ENCODE measurements at regions not wholly inside any gene's neighbourhood (a gene's known extent, or its start where the extent isn't known, plus 50 kb on each side); places are given as distances from the start of the nearest gene placed in this dataset.

- Mint-ChIP-seq H3K4me1 (ENCODE audit: low read depth) (no peaks in the 10 kb centered on the region), H3K27me3 (ENCODE audit: low read depth) (no peaks in the 10 kb centered on the region), H3K4me3 (no peak overlapping the region), H3K27ac (no peak overlapping the region), H3K36me3 (ENCODE audit: insufficient read depth in 2 of 2) (no peaks in the 10 kb centered on the region), H3K9me3 (peaks cover 2 to 4% of the 10 kb centered on the region in 2 donors)
- ATAC-seq (replicated peaks in 1 of 2): no peak
- DNase-seq: no peak
Measured at GRCh38 chr5:6090079-6090654, 288.2 kb downstream of the MED10 start.

- ATAC-seq (replicated peaks in 1 of 2) (no peak), DNase-seq (no peak)
- H3K27ac Mint-ChIP-seq: no peak overlapping the region
- H3K36me3 Mint-ChIP-seq (ENCODE audit: insufficient read depth in 2 of 2): no peaks in the 10 kb centered on the region
- H3K9me3 Mint-ChIP-seq: peaks cover 2 to 4% of the 10 kb centered on the region in 2 donors
- peaks cover 5% of the 10 kb centered on the region for H3K27me3 Mint-ChIP-seq (ENCODE audit: low read depth)
- no peak overlapping the region for H3K4me3 Mint-ChIP-seq
- H3K4me1 Mint-ChIP-seq (ENCODE audit: low read depth): no peaks in the 10 kb centered on the region
Measured at GRCh38 chr5:6088706-6089105, 289.6 kb downstream of the MED10 start.

- Mint-ChIP-seq H3K27me3 (ENCODE audit: low read depth) (peaks cover 8% of the 10 kb centered on the region), H3K36me3 (ENCODE audit: insufficient read depth in 2 of 2) (no peaks in the 10 kb centered on the region), H3K4me3 (no peak overlapping the region), H3K27ac (no peak overlapping the region), H3K9me3 (peaks cover under 1 to 2% of the 10 kb centered on the region in 2 donors), H3K4me1 (ENCODE audit: low read depth) (no peaks in the 10 kb centered on the region)
- no peak for DNase-seq
- no peak for ATAC-seq (replicated peaks in 1 of 2)
Measured at GRCh38 chr5:6087576-6087975, 290.8 kb downstream of the MED10 start.

GRCh38 chr5:6086871-6087270, 291.5 kb downstream of the MED10 start:
- Mint-ChIP-seq H3K36me3 (ENCODE audit: insufficient read depth in 2 of 2) (no peaks in the 10 kb centered on the region), H3K4me3 (no peak overlapping the region), H3K9me3 (peaks cover 0 to 2% of the 10 kb centered on the region in 2 donors), H3K4me1 (ENCODE audit: low read depth) (no peaks in the 10 kb centered on the region), H3K27ac (no peak overlapping the region), H3K27me3 (ENCODE audit: low read depth) (peaks cover 8% of the 10 kb centered on the region)
- ATAC-seq (replicated peaks in 1 of 2) (no peak), DNase-seq (no peak)

- Mint-ChIP-seq H3K9me3 (peaks cover 0 to 2% of the 10 kb centered on the region in 2 donors), H3K27me3 (ENCODE audit: low read depth) (peaks cover 8% of the 10 kb centered on the region), H3K4me3 (no peak overlapping the region), H3K36me3 (ENCODE audit: insufficient read depth in 2 of 2) (no peaks in the 10 kb centered on the region), H3K27ac (no peak overlapping the region), H3K4me1 (ENCODE audit: low read depth) (no peaks in the 10 kb centered on the region)
- no peak for ATAC-seq (replicated peaks in 1 of 2)
- DNase-seq: no peak
Measured at GRCh38 chr5:6085341-6085860, 292.9 kb downstream of the MED10 start.

GRCh38 chr5:6084836-6085235, 293.5 kb downstream of the MED10 start:
- Mint-ChIP-seq H3K4me3 (no peak overlapping the region), H3K9me3 (peaks cover 0 to 2% of the 10 kb centered on the region in 2 donors), H3K36me3 (ENCODE audit: insufficient read depth in 2 of 2) (no peaks in the 10 kb centered on the region), H3K4me1 (ENCODE audit: low read depth) (no peaks in the 10 kb centered on the region), H3K27me3 (ENCODE audit: low read depth) (peaks cover 8% of the 10 kb centered on the region), H3K27ac (no peak overlapping the region)
- ATAC-seq (replicated peaks in 1 of 2) (no peak), DNase-seq (no peak)

- Mint-ChIP-seq H3K27ac (no peak overlapping the region), H3K9me3 (no peaks in the 10 kb centered on the region), H3K4me1 (ENCODE audit: low read depth) (no peaks in the 10 kb centered on the region), H3K4me3 (no peak overlapping the region), H3K36me3 (ENCODE audit: insufficient read depth in 2 of 2) (no peaks in the 10 kb centered on the region), H3K27me3 (ENCODE audit: low read depth) (peaks cover 8% of the 10 kb centered on the region)
- DNase-seq (no peak), ATAC-seq (replicated peaks in 1 of 2) (no peak)
Measured at GRCh38 chr5:6084376-6084775, 294.0 kb downstream of the MED10 start.

- Mint-ChIP-seq H3K27ac (no peak overlapping the region), H3K36me3 (ENCODE audit: insufficient read depth in 2 of 2) (no peaks in the 10 kb centered on the region), H3K9me3 (no peaks in the 10 kb centered on the region), H3K4me3 (no peak overlapping the region), H3K4me1 (ENCODE audit: low read depth) (no peaks in the 10 kb centered on the region), H3K27me3 (ENCODE audit: low read depth) (peaks cover 8% of the 10 kb centered on the region)
- DNase-seq (no peak), ATAC-seq (replicated peaks in 1 of 2) (no peak)
Measured at GRCh38 chr5:6083311-6083978, 294.9 kb downstream of the MED10 start.

GRCh38 chr5:6082685-6083084, 295.7 kb downstream of the MED10 start:
- Mint-ChIP-seq H3K36me3 (ENCODE audit: insufficient read depth in 2 of 2) (no peaks in the 10 kb centered on the region), H3K9me3 (no peaks in the 10 kb centered on the region), H3K4me3 (no peak overlapping the region), H3K27ac (no peak overlapping the region), H3K4me1 (ENCODE audit: low read depth) (no peaks in the 10 kb centered on the region), H3K27me3 (ENCODE audit: low read depth) (peaks cover 8% of the 10 kb centered on the region)
- no peak for ATAC-seq (replicated peaks in 1 of 2)
- no peak for DNase-seq

GRCh38 chr5:6081727-6082210, 296.6 kb downstream of the MED10 start:
- no peak for DNase-seq
- H3K27ac Mint-ChIP-seq: no peak overlapping the region

GRCh38 chr5:6080930-6081726, 297.2 kb downstream of the MED10 start:
- no peak overlapping the region for H3K4me3 Mint-ChIP-seq

More at GRCh38 chr5:6081727-6082210, 296.6 kb downstream of the MED10 start:
- no peaks in the 10 kb centered on the region for H3K4me1 Mint-ChIP-seq (ENCODE audit: low read depth)
- H3K9me3 Mint-ChIP-seq: no peaks in the 10 kb centered on the region
- no peak for ATAC-seq (replicated peaks in 1 of 2)
- no peaks in the 10 kb centered on the region for H3K36me3 Mint-ChIP-seq (ENCODE audit: insufficient read depth in 2 of 2)
- no peak overlapping the region for H3K4me3 Mint-ChIP-seq
- H3K27me3 Mint-ChIP-seq (ENCODE audit: low read depth): peaks cover 8% of the 10 kb centered on the region

GRCh38 chr5:6080436-6080835, 297.9 kb downstream of the MED10 start:
- no peak for DNase-seq
- ATAC-seq (replicated peaks in 1 of 2): no peak
- H3K36me3 Mint-ChIP-seq (ENCODE audit: insufficient read depth in 2 of 2): no peaks in the 10 kb centered on the region
- no peaks in the 10 kb centered on the region for H3K4me1 Mint-ChIP-seq (ENCODE audit: low read depth)
- H3K27me3 Mint-ChIP-seq (ENCODE audit: low read depth): peaks cover 8% of the 10 kb centered on the region
- H3K4me3 Mint-ChIP-seq: no peak overlapping the region
- no peak overlapping the region for H3K27ac Mint-ChIP-seq
- H3K9me3 Mint-ChIP-seq: no peaks in the 10 kb centered on the region

More at GRCh38 chr5:6080930-6081726, 297.2 kb downstream of the MED10 start:
- no peak overlapping the region for H3K27ac Mint-ChIP-seq
- ATAC-seq (replicated peaks in 1 of 2) (no peak), DNase-seq (no peak)
- H3K4me1 Mint-ChIP-seq (ENCODE audit: low read depth): no peaks in the 10 kb centered on the region
- H3K9me3 Mint-ChIP-seq: no peaks in the 10 kb centered on the region
- peaks cover 8% of the 10 kb centered on the region for H3K27me3 Mint-ChIP-seq (ENCODE audit: low read depth)
- H3K36me3 Mint-ChIP-seq (ENCODE audit: insufficient read depth in 2 of 2): no peaks in the 10 kb centered on the region

- no peak overlapping the region for H3K4me3 Mint-ChIP-seq
- no peaks in the 10 kb centered on the region for H3K36me3 Mint-ChIP-seq (ENCODE audit: insufficient read depth in 2 of 2)
- H3K4me1 Mint-ChIP-seq (ENCODE audit: low read depth): no peaks in the 10 kb centered on the region
- no peak for DNase-seq
- no peak for ATAC-seq (replicated peaks in 1 of 2)
- H3K9me3 Mint-ChIP-seq: peaks cover 0 to 3% of the 10 kb centered on the region in 2 donors
- peaks cover 5% of the 10 kb centered on the region for H3K27me3 Mint-ChIP-seq (ENCODE audit: low read depth)
- no peak overlapping the region for H3K27ac Mint-ChIP-seq
Measured at GRCh38 chr5:6078881-6079280, 299.5 kb downstream of the MED10 start.

All from activated T-cell treated with anti-CD3 and anti-CD28 coated beads, Interleukin-2, amount 50 U/mL, for 72 hours (primary cell).